ENCODE measurements at regions not wholly inside any gene's neighbourhood (a gene's known extent, or its start where the extent isn't known, plus 50 kb on each side); places are given as distances from the start of the nearest gene placed in this dataset.
"Not testable (repeated sequence)": the region's sequence is repeated elsewhere in the genome, so short reads cannot be mapped to it uniquely, and the experiment has no call there.

- no peak for DNase-seq (ENCODE audit: low spot score)
Measured at GRCh38 chrX:63466690-63467089, 115.6 kb upstream of the SPIN4 start.

GRCh38 chrX:63458981-63459380 lies 107.8 kb upstream of the SPIN4 start:
- no peak for DNase-seq (ENCODE audit: low spot score)

- DNase-seq (ENCODE audit: low spot score) = no peak
Measured at GRCh38 chrX:63453571-63453970, 102.4 kb upstream of the SPIN4 start.

GRCh38 chrX:63441717-63442116 lies 90.6 kb upstream of the SPIN4 start:
- no peak for DNase-seq (ENCODE audit: low spot score)

- no peak for DNase-seq (ENCODE audit: low spot score)
Measured at GRCh38 chrX:63439580-63439979, 88.4 kb upstream of the SPIN4 start.

- no peak for DNase-seq (ENCODE audit: low spot score)
Measured at GRCh38 chrX:63436865-63437264, 85.7 kb upstream of the SPIN4 start.

GRCh38 chrX:63434665-63435064 lies 83.5 kb upstream of the SPIN4 start:
- peak; percentile 1 for DNase-seq (ENCODE audit: low spot score)

- DNase-seq (ENCODE audit: low spot score) = no peak
Measured at GRCh38 chrX:63434206-63434605, 83.1 kb upstream of the SPIN4 start.

GRCh38 chrX:63430026-63430425 lies 78.9 kb upstream of the SPIN4 start:
- DNase-seq (ENCODE audit: low spot score) = no peak

GRCh38 chrX:63428348-63428747 lies 77.2 kb upstream of the SPIN4 start:
- no peak for DNase-seq (ENCODE audit: low spot score)

- no peak for DNase-seq (ENCODE audit: low spot score)
Measured at GRCh38 chrX:63426519-63426918, 75.4 kb upstream of the SPIN4 start.

GRCh38 chrX:63424063-63424462 lies 72.9 kb upstream of the SPIN4 start:
- DNase-seq (ENCODE audit: low spot score) = no peak

GRCh38 chrX:63421411-63421810 lies 70.3 kb upstream of the SPIN4 start:
- no peak for DNase-seq (ENCODE audit: low spot score)

- no peak for DNase-seq (ENCODE audit: low spot score)
Measured at GRCh38 chrX:63418211-63418610, 67.1 kb upstream of the SPIN4 start.

- no peak for DNase-seq (ENCODE audit: low spot score)
Measured at GRCh38 chrX:63417649-63418048, 66.5 kb upstream of the SPIN4 start.

- not testable (repeated sequence) for DNase-seq (ENCODE audit: low spot score)
Measured at GRCh38 chrX:63409934-63410333, 58.8 kb upstream of the SPIN4 start.

- DNase-seq (ENCODE audit: low spot score) = no peak
Measured at GRCh38 chrX:63408050-63408449, 56.9 kb upstream of the SPIN4 start.

- DNase-seq (ENCODE audit: low spot score) = no peak
Measured at GRCh38 chrX:63404332-63404731, 53.2 kb upstream of the SPIN4 start.

- DNase-seq (ENCODE audit: low spot score) = no peak
Measured at GRCh38 chrX:63402106-63402505, 51.0 kb upstream of the SPIN4 start.
